Left ventricle myocardium inferior (tissue), 1 donor: ENCODE measurements at regions not wholly inside any gene's neighbourhood (a gene's known extent, or its start where the extent isn't known, plus 50 kb on each side); places are given as distances from the start of the nearest gene placed in this dataset.

Experiments used
- DNase-seq: peaks from one replicate; pipeline ENCODE4 v3.0.0-alpha.2; 2020
- H3K27ac ChIP-seq: fragments of 200-600 bp; replicated peaks from 2 replicates; pipeline ENCODE4 v1.8.0; 2021
- H3K27me3 ChIP-seq: fragments of 200-600 bp; 2 replicates; pipeline ENCODE4 v1.8.0; 2021; ENCODE audit warnings: low read depth
- H3K36me3 ChIP-seq: fragments of 200-600 bp; 2 replicates; pipeline ENCODE4 v1.8.0; 2021
- H3K4me1 ChIP-seq: fragments of 200-600 bp; 2 replicates; pipeline ENCODE4 v1.8.0; 2021
- H3K4me3 ChIP-seq: fragments of 200-600 bp; 2 replicates; pipeline ENCODE4 v1.8.0; 2021; ENCODE audit warnings: mild to moderate bottlenecking, moderate library complexity
- H3K9me3 ChIP-seq: fragments of 200-600 bp; replicated peaks from 2 replicates; pipeline ENCODE4 v1.8.0; 2021
- intact Hi-C: fragments of 100-400 bp; cut with micrococcal nuclease; formaldehyde crosslinking; loops from one replicate; pipeline ENCODE4 v1.11.0; 2022
- TF ChIP-seq, protein P1 (sequence below): fragments of 200-600 bp; IDR thresholded peaks from 2 replicates; pipeline ENCODE4 v1.8.0; 2021; ENCODE audit warnings: antibody characterized with exemption, mild to moderate bottlenecking, borderline replicate concordance
- donor health status: DM: no; HTN: yes; CAD: no; lungs with severe emphysema.

DNA sequence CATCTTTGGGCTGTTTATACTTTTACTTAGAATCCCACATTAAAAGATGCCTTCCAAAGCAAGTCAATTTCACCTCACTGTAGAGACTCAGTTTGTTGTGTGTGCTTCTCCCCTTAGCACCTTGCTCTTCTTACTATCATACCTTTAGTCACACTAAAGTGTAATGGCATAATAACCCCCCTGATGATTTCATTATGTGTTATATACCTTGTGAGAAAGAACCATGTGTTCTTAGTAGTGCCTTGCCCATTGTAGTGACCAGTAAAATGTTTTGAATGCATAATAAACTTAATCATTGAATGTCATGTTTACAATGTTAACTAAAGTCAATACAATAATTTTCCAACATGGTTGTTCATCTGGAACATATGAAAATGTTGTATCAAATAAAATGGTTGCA is 1621.9 kb downstream of the PCDH7 start:
- H3K36me3 ChIP-seq, result no peaks in the 10 kb centered on the region
- H3K4me1 ChIP-seq, result no peaks in the 10 kb centered on the region
- TF ChIP-seq, protein P1, sequence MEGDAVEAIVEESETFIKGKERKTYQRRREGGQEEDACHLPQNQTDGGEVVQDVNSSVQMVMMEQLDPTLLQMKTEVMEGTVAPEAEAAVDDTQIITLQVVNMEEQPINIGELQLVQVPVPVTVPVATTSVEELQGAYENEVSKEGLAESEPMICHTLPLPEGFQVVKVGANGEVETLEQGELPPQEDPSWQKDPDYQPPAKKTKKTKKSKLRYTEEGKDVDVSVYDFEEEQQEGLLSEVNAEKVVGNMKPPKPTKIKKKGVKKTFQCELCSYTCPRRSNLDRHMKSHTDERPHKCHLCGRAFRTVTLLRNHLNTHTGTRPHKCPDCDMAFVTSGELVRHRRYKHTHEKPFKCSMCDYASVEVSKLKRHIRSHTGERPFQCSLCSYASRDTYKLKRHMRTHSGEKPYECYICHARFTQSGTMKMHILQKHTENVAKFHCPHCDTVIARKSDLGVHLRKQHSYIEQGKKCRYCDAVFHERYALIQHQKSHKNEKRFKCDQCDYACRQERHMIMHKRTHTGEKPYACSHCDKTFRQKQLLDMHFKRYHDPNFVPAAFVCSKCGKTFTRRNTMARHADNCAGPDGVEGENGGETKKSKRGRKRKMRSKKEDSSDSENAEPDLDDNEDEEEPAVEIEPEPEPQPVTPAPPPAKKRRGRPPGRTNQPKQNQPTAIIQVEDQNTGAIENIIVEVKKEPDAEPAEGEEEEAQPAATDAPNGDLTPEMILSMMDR, result no peak
- no peaks in the 10 kb centered on the region for H3K9me3 ChIP-seq
- DNase-seq, result no peak
- no peak overlapping the region for H3K27ac ChIP-seq
- intact Hi-C loops, result no loop called here
- H3K27me3 ChIP-seq, result no peaks in the 10 kb centered on the region
- no peak overlapping the region for H3K4me3 ChIP-seq

DNA sequence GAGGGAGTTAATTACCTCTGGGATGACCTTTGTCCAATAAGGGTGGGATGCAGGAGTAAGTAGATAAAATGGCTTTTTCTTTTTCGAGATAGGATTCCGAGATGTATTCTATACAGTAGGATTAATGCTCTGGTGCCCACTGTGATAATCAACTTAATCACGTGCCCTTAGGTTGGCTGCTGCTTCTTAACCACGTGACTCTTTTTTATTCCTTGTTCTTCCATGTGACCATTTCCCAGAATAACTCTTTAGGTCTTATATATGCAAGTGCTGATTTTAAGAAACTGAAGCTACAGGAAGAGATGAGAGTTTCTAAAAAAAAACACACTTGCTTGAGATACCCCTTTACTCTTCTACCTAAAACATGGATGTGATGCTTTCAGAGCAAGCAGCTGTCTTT is 1628.9 kb downstream of the PCDH7 start:
- TF ChIP-seq, protein P1, result no peak
- no peaks in the 10 kb centered on the region for H3K4me1 ChIP-seq
- H3K27me3 ChIP-seq, result no peaks in the 10 kb centered on the region
- intact Hi-C loops, result no loop called here
- no peaks in the 10 kb centered on the region for H3K9me3 ChIP-seq
- H3K4me3 ChIP-seq, result no peak overlapping the region
- no peak for DNase-seq
- no peaks in the 10 kb centered on the region for H3K36me3 ChIP-seq
- no peak overlapping the region for H3K27ac ChIP-seq

DNA sequence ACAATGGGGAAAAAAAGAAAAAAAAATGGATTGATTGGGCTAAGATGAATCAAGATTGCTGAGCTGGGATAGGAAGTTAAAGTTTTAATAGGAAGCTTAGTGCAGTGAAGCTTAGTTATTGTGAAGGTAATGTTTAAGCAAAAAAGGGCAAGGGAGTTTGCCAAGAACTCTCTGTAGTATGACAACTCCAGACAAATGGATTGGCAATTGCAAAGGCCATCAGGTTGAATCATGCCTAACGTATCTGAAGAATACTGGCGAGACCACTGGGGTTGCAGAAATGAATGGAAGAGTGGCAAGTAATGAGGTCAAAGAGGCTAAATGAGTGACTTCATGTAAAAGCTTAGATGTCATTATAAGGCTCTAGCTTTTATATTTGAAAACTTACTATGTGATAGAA is 1654.0 kb downstream of the PCDH7 start:
- Histone ChIP-seq H3K27me3 (no peaks in the 10 kb centered on the region), H3K36me3 (no peaks in the 10 kb centered on the region), H3K4me1 (no peaks in the 10 kb centered on the region), H3K27ac (no peak overlapping the region), H3K4me3 (no peak overlapping the region), H3K9me3 (no peaks in the 10 kb centered on the region)
- intact Hi-C loops, result no loop called here
- TF ChIP-seq, protein P1, result no peak
- DNase-seq, result no peak

DNA sequence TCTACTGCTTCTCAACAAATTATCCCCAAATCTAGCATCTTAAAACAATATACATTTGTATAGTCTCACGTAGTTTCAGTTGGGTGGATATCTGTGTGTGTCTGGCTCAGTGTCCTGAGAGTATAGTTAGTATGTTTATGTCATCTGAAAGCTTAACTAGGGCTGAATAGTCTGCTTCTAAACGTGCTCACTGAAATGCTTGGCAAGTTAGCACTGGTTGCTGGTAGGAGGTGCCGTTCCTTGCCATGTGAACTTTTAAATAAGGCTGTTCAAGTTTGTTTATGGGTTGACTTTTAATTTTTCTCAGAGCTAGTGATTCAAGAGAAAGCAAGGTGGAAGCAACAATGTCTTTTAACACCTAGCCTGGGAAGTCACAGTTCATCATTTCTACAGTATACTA is 1673.6 kb downstream of the PCDH7 start:
- no peaks in the 10 kb centered on the region for H3K27me3 ChIP-seq
- H3K4me1 ChIP-seq, result no peaks in the 10 kb centered on the region
- no peak for DNase-seq
- no peaks in the 10 kb centered on the region for H3K36me3 ChIP-seq
- no peaks in the 10 kb centered on the region for H3K9me3 ChIP-seq
- H3K27ac ChIP-seq, result no peak overlapping the region
- H3K4me3 ChIP-seq, result no peak overlapping the region
- intact Hi-C loops, result no loop called here
- TF ChIP-seq, protein P1, result no peak

DNA sequence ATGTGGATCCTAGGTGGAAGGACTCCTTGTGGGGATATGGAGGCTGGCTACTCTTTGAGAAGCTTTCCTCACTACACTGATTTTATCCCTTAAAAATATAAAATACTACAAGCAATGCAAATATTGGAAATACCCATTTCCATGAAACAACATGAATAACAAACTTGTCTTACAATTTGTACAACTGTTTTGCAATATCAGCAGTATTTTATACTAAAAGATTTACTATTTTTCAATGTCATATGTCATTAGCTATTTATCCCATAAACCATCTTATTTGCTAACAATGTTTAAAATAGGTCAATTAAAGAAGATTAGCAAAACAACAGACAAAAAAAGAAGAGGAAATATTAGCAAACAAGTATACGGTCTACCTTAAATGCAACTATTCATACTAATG is 1674.1 kb downstream of the PCDH7 start:
- Histone ChIP-seq H3K4me3 (no peak overlapping the region), H3K4me1 (no peaks in the 10 kb centered on the region), H3K9me3 (no peaks in the 10 kb centered on the region), H3K27me3 (no peaks in the 10 kb centered on the region), H3K27ac (no peak overlapping the region), H3K36me3 (no peaks in the 10 kb centered on the region)
- TF ChIP-seq, protein P1, result no peak
- no peak for DNase-seq
- intact Hi-C loops, result no loop called here
